Fibroblast of peridontal ligament (primary cell): ENCODE measurements at regions not wholly inside any gene's neighbourhood (a gene's known extent, or its start where the extent isn't known, plus 50 kb on each side); places are given as distances from the start of the nearest gene placed in this dataset.
A peak's percentile ranks its signal among the peaks of the same experiment; 100 is the strongest.

Experiments
- DNase-seq: peaks from one replicate; pipeline ENCODE4 v3.0.0-alpha.2; 2010; ENCODE audit errors: extremely low read depth

DNA sequence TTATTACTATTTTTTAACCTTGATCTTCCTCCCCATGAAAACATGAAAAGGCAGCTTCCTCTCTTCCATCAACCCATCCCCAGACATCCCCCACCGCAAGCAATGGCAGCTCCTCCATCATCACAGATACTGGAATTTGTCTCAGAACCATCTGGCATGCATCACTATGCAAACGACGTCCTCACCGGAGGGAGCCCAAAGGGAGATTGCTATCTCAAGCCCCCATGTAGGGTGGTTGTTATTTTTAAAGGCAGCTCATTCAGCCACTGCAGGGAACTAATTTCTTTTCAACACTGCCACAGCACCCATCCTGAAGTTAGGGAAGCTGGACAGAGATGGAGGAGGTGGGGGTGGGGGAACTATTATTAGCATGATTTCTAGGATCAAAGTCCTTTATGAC, 222.5 kb downstream of the FOXL1 start:
- no peak for DNase-seq

GRCh38 chr16:86802013-86802412, 223.7 kb downstream of the FOXL1 start:
- no peak for DNase-seq

GRCh38 chr16:86805188-86805587, 226.8 kb downstream of the FOXL1 start:
- DNase-seq, result no peak

DNA sequence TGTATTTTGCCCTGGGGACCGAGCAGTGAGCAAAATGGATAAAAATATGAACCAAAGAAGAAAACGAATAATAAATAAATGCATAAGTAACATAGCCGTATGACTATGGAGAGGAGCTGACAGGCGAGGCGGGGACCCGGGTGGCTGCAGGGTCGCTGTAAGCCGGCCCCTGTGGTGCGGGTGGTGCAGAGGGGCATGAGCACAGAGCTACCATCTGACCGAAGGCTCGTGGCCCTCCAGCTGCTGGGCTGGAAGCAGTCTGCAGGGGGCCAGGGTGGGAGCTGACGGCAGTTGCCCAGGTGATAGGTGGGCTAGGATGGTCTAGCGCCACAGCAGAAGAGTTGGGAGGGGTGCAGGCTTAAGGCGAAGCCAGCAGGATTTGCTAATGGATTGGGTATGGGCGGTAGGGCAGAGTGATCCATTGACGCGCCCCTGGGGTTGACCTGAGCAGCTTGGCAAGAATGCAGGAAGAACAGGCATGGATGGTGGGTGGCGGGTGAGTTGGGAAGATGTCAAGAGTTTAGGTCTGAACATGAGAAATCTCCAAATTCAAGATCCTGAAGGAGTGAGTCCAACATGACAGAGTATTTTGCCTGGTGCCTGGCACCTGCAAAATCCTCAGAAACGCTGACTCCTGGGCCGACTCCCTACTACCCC, 228.0 kb downstream of the FOXL1 start:
- DNase-seq, result no peak

DNA sequence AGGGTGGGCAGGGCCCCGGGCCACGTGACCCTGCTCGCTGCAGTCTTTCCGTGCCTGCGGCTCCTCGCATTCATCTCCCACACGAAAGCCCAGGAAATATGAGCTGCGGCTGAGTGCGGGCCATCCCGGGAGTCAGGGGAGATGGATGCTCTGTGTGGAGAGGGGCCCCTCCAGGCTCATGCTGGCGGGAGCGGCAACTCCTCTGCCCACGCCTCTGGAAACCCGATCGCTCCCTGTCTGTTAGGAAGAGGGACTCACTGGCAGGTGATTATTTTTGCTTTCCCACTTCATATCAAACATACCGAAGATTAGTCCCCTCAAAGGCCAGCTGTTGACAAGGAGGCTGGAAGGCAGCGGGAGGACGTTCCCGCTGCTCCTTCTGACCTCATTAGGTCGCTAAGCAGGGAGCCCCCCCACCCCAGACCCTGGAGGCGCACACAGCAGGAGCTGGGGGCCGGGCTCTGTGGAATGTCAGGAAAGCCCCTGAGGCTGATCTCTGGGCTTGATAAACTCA, 228.5 kb downstream of the FOXL1 start:
- no peak for DNase-seq

DNA sequence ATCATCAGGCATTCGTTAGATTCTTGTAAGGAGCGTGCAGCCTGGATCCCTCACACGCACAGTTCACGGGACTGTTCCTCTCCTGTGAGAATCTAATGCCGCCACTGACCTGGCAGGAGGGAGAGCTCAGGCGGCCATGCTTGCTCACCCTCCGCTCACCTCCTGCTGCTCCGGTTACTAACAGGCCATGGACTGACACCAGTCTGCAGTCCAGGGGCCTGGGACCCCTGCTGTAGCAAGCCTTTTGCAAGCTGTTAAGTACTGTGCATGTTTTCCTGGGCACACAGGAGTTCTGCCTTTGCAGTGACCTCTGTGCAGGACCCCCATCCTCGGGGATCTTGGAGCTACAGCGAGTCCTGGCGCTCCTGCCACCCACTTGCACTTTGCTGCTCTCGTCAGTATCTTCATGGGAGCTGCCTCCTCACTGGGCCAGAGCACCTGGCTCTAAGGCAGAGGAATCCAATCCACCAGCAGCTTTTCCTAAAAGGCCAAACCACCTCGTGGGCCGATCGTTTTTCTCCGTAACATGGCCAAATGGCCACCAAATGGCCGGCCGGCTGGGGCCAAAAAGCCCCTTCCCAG, 230.6 kb downstream of the FOXL1 start:
- no peak for DNase-seq

DNA sequence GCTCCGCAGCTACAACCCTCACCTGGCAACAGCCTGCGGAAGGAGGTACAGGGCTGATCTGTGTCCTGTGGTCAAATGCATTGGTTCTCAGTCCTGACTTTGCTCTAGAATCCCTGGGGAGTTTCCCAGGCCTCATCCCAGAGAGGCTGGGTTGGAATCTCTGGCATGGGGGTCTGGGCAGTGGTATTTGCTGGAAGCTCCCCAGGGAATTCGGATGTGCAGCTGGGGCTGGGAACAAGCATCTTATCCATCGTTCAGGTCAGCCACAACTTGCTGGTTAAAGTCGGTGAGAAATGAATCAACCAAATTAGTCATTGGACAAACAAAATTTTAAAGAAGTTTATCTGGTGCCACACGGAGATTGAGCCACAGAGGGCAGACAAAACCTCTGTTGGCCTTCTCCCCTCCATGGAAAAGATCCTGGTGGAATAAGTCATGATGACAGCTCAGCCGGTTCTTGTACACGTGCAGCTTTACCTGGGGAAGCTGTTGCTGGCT, 231.2 kb downstream of the FOXL1 start:
- DNase-seq, result peak; percentile 65

DNA sequence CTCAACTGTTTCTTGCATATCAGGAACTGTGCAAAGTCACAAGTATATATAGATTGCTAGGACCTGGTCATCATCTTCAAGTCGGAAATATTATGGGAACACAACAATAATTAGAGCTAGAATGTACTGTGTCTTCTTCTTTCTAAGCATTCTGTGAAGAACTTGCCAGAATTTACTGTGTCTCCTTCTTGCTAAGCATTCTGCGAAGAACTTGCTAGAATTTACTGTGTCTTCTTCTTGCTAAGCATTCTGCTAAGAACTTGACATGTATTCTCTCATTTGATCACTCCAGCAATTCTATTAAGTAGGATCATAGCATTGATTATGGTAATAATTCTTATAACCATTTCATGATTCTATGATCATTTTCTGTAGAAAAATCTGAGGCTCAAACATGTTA, 231.7 kb downstream of the FOXL1 start:
- no peak for DNase-seq

DNA sequence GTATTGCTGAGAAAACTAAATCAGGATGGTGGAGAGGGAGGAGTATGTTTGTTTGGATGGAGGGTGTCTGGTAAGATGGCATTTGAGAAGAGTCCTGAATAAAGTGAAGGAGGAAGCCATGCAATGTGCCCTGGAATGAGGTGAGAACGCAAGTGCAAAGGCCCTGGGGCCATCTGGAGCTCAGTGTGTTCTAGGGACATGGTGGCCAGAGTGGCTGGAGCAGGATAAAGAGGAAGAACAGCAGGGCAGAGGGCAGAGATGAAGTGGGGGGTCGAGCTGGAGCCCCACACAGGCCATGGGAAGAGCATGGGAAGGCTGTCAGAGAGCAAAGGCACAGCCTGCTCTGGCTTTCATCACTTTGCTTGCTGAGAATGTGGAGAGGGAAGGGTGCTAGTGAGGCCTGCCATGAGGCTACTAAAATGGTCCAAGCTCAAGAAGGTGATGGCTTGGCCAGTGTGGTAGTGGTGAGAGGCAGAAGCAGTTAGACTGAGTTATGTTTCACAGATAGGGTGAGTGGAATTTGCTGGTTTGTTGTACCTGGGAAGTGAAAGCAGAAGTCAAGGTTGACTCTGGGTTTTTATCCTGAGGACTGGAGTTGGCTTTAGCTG, 234.1 kb downstream of the FOXL1 start:
- no peak for DNase-seq

DNA sequence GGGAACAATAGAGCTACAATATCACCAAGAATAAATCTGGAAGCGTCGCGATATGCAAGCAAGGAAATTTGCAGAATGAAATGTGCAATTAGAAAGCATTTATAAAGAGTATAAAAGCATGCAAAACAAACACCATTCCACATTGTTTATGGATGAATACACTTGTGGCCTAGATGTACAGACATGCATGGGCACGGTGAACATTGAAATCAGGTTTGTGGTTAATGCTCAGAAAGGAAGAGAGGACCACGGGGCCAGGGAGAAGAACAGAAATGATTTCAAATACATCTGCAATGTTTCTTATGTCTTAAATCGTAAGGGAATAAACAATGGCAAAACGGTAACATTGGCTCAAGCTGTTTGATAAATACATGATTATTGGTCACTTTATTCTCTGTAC, 235.9 kb downstream of the FOXL1 start:
- DNase-seq, result no peak

DNA sequence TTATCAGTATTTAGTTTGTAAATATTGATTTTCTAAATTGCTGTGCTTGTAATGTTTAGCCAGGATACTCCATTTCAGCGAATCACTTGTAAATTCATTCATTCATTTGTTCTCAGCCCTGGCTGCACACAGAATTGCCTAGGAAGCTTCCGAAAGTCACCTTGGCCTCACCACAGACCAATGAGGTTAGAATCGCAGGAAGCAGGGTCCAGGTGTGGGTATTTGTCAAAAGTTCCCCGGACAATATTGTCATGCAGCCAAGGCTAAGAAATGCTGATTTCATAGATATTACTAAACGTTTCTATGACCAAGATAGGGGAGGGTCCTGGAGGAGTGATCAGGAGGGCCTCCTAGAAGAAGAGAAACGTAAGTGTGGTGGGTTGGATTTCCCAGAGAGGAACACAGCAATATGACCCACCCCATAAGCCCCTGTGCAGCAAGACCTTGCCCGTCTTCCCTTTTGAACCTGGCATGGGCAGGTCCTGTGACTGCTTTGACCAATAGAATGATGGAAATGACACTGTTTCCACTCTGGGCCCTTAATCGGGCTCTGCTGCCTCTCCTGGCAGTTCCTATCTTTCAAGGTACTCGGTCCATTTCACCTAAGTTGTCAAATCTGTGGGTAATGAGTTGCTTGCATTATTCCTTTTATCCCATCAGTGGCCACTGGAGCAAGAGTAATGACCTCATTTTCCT, 238.7 kb downstream of the FOXL1 start:
- no peak for DNase-seq

DNA sequence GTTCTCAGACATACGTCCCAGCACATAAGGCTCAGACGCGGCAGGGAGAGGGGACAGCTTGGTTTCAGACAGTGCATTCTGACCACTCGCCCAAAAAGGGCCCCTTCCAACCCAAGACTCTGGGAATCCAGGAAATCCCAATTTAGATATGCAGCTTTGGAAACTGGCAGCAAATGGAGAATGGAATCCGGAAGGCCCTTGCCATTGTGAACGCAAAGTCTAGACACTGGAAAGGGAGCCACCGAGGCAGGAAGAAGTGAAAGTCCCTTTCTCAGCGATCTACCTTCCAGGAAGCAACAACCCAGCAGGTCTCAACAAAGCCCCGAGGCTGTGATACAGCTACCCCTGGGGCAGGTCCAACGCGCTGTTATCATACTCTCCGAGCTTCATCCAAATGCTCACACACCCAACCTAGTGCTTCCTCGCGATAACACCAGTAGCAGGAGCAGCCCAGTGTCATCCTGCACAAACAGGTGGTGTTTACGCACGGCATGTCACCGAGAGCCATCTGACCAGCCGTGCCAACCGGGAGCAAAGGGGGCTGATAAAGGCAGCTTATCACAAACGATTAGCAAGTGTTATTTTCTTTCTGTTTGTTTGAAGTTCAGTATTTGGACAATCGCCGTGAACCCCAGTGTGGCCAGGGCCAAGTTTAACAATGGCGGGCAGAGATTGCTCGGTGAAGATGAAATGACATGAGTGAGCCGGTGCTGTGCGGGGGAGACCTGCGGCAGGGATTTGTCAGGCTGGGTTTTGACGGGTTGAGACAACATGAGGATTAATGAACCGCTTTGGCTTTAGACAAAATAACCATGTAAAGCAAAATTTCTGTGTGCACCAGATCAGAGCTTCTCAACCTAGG, 240.6 kb downstream of the FOXL1 start:
- no peak for DNase-seq

DNA sequence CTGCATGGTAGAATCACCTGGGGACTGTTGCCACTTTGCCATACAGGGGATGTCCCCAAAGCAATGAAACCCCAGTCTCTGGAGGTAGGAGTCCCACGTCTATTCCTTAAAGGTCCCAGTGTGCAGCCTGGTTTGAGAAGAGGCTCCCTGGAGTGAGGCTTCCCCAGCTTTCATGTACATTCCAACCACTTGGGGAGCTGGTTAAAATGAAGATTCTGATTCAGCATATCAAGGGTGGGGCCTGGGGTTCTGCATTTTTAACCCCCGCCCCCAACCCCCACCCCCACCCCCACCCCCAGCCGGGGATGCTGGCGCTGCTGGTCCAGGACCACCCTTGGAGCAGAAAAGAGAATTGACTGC, 241.2 kb downstream of the FOXL1 start:
- no peak for DNase-seq

GRCh38 chr16:86821895-86822294, 243.5 kb downstream of the FOXL1 start:
- DNase-seq, result no peak

DNA sequence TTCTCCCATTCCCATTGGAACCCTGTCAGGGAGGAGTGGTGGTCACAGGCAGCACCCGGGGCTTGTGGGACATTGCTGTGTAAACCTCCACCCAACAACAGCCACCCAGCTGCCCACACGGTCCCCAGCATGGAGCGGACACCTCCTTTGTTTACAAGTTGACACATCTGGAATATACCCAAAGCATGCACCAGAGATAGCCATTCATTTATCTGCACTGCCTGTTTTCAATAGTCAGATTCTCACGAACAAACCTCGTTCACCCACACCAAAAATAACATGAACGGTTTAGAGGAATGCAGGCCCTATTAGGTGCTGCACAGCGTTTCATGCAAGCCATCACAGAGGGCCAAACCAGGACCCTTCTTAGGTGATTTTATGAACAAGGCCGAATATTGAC, 244.8 kb downstream of the FOXL1 start:
- no peak for DNase-seq

DNA sequence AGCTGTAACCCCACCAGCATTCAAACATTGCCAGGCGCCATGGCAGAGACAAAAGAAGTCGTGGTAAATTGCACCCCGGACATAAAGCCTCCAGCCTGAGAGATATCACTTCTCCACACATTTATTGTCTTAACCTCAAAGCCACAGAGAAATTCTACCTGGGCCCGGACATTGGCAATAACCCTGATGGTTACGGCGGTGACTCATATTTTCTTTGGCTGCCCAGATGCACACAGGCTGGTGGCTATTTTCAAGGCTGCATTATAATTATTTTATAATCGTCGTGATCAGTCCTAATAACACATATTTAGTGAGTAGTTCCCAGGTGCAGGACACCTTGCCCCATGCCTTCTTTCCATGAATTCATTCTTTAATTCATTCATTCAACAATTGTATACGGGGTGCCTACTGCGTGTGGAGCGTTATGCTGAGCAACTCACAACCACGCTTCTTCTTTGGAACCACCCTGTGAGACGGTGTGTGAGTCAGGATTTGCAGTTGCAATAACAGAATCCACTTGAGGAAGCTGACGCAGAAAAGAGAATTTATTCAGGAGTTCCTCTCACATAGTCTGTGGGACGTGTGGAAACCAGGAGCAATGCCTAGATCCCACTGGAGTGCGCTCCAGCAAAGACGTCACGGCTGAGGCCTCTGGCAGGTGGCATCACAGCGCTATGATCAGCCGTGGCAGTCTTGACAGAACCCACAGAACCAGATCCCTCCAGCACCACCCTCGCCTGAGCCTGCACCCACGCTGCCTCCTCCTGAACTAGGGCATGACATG, 245.7 kb downstream of the FOXL1 start:
- peak; percentile 34 for DNase-seq

DNA sequence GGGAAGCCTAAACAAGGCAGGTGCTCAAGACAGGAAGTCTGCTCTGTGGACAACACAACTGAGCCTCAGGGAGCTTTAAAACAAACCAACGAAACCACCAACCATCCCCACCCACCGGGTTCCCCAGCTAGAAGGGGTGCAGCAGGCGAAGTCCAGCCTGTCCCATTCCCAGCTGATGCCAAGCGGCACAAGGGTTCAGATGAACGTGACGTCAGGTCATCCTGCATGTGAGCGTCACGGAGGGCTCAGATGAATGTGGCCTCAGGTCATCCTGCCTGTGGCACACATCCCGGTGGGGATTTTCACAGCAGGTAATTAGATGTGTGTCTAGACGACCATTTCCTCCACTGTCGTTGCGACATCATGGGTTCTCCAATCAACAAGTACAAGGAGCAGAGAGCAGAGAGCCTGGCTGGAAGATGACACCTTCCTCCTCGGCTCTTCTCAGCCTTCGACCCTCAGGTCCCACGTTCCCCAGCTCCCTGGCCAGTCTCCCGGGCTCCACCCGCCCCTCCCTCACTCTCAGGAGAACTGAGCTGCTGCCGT, 246.5 kb downstream of the FOXL1 start:
- no peak for DNase-seq

- no peak for DNase-seq
Observed at GRCh38 chr16:86825631-86826030, 247.3 kb downstream of the FOXL1 start.

- DNase-seq, result no peak
Observed at GRCh38 chr16:86826941-86827340, 248.6 kb downstream of the FOXL1 start.

DNA sequence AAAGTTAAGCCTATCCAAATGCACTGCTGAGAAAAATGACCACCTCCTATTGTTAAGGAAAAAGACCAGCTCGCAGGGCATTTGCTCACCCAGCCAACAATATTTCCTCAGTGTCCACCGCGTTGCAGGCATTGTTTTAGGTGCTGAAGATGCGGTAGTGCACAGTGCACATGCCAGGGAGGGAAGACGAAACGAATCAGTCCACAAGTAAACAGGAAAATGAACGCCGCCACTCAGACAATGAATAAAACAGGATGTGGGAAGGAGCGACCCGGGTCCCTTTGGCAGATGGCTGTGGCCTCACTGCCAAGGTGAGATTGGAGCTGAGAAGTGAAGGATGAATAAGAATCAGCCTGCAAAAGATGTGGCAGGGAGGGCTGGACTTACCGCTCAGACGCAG, 249.2 kb downstream of the FOXL1 start:
- no peak for DNase-seq

DNA sequence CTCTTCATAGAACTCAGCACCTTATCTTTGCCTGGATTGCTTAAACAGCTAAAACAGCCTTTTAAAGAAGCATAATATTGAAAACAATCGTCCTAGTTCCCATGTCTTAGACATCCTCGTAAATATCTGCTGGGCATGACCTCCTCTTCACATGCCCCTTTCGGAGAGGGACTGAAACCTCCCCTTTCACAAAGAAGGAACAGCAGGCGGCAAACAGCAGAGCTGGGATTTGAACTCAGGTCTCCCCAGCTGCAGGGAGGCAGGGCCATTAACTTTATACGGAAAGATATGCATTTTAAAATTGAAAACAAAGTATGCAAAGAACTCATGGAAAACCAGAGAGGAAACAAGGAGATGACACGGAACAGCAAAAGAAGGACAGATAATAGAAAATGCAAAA, 249.9 kb downstream of the FOXL1 start:
- DNase-seq, result no peak
